A673 (cell line): ENCODE measurements at regions not wholly inside any gene's neighbourhood (a gene's known extent, or its start where the extent isn't known, plus 50 kb on each side); places are given as distances from the start of the nearest gene placed in this dataset.
A peak's percentile ranks its signal among the peaks of the same experiment; 100 is the strongest.

ENCODE experiments used
- BruUV-seq: library from RNA; stranded (reverse); fragments of 400-500 nt; replicated peaks from 2 replicates; lab custom pipeline; 2021; lab: Mats Ljungman, UMichigan
- CTCF ChIA-PET: fragments of 300-600 bp; sonication (Branson Sonifier 250); formaldehyde crosslinking; loops from one replicate; lab custom pipeline; 2022; ENCODE audit warnings: antibody characterized with exemption; lab: Charles Lee
- POLR2A ChIA-PET: fragments of 300-600 bp; sonication (Branson Sonifier 250); formaldehyde crosslinking; loops from one replicate; lab custom pipeline; 2022; ENCODE audit warnings: antibody characterized with exemption; ENCODE audit not compliant: low non-redundant PET; lab: Charles Lee
- DNase-seq: peaks from one replicate; pipeline ENCODE4 v3.0.0-alpha.2; 2015; ENCODE audit warnings: low spot score
- H3K27ac ChIP-seq: fragments of 200-600 bp; sonication (generic); 2 replicates; pipeline ENCODE4 v1.5.1; 2016; ENCODE audit warnings: mixed run types, low read depth, mild to moderate bottlenecking, mixed read lengths, antibody characterized with exemption, low read length; ENCODE audit not compliant: poor library complexity, severe bottlenecking
- H3K27me3 ChIP-seq: fragments of 200-600 bp; sonication (generic); replicated peaks from 2 replicates; pipeline ENCODE4 v1.6.1; 2017; ENCODE audit warnings: mixed run types, low read depth, mild to moderate bottlenecking, mixed read lengths, antibody characterized with exemption, low read length; ENCODE audit not compliant: insufficient read depth, poor library complexity
- H3K36me3 ChIP-seq: fragments of 200-600 bp; sonication (generic); 2 replicates; pipeline ENCODE4 v1.6.1; 2016; ENCODE audit warnings: mixed run types, mild to moderate bottlenecking, mixed read lengths, antibody characterized with exemption, low read length; ENCODE audit not compliant: insufficient read depth, poor library complexity, severe bottlenecking
- H3K4me1 ChIP-seq: fragments of 200-600 bp; sonication (generic); 2 replicates; pipeline ENCODE4 v1.6.1; 2017; ENCODE audit warnings: mixed run types, mild to moderate bottlenecking, mixed read lengths, antibody characterized with exemption, low read length; ENCODE audit not compliant: insufficient read depth, poor library complexity, severe bottlenecking
- H3K4me3 ChIP-seq: fragments of 200-600 bp; sonication (generic); 2 replicates; pipeline ENCODE4 v1.5.1; 2016; ENCODE audit warnings: low read depth, mixed run types, mild to moderate bottlenecking, mixed read lengths, low read length; ENCODE audit not compliant: poor library complexity, severe bottlenecking
- H3K9me3 ChIP-seq: fragments of 200-600 bp; sonication (generic); 2 replicates; pipeline ENCODE4 v1.6.1; 2016; ENCODE audit warnings: mixed run types, low read depth, mild to moderate bottlenecking, mixed read lengths, antibody characterized with exemption, low read length; ENCODE audit not compliant: poor library complexity, severe bottlenecking
- CTCF ChIP-seq: fragments of 300-800, 200-600 bp; sonication (generic); conservative IDR thresholded peaks from 2 replicates; pipeline ENCODE4 v1.5.1; 2017; ENCODE audit warnings: low read depth, mild to moderate bottlenecking, antibody characterized with exemption, low read length, moderate library complexity, mixed read lengths
- EZH2 ChIP-seq: fragments of 200-600 bp; sonication (generic); IDR thresholded peaks from 2 replicates; pipeline ENCODE4 v1.6.1; 2017; ENCODE audit warnings: borderline replicate concordance, low read depth, mild to moderate bottlenecking, mixed read lengths, antibody characterized with exemption, low read length; ENCODE audit not compliant: poor library complexity, severe bottlenecking
- intact Hi-C: fragments of 100-400 bp; cut with micrococcal nuclease; formaldehyde crosslinking; loops from one replicate; pipeline ENCODE4 v1.10.0; 2022; ENCODE audit not compliant: unreplicated experiment

GRCh38 chr2:139885921-139886498, 1105.8 kb upstream of the NXPH2 start:
- no peak overlapping the region for H3K4me3 ChIP-seq
- no peak overlapping the region for H3K27ac ChIP-seq
- no peaks in the 10 kb centered on the region for H3K4me1 ChIP-seq
- no peaks in the 10 kb centered on the region for H3K27me3 ChIP-seq
- BruUV-seq: no TSS peak
- no peak for DNase-seq
- no peak for TF ChIP-seq EZH2
- no peak for TF ChIP-seq CTCF
- POLR2A ChIA-PET: no interaction called here
- intact Hi-C loops: no loop called here
- no peaks in the 10 kb centered on the region for H3K9me3 ChIP-seq
- no peaks in the 10 kb centered on the region for H3K36me3 ChIP-seq
- CTCF ChIA-PET: no interaction called here

DNA sequence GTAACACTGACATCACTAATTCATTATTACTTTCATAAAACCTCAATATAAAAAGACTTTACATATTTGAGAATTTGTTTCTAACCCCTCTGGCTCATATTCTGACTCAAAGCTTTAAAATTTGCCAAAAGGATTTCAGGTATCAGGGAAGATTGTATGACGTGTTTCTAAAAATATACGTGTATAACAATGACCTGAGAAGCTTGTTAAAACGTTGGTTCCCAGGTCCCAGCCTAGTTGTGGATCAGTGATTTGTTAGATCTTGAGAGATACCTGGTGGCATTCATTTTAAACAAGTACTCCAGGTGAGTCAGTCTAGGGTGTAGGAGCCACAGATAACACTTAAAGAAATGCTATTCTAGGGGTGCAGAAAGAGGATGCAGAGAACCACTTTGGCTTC, 1096.8 kb upstream of the NXPH2 start:
- H3K4me3 ChIP-seq: no peak overlapping the region
- no peaks in the 10 kb centered on the region for H3K9me3 ChIP-seq
- DNase-seq: no peak
- H3K27ac ChIP-seq: no peak overlapping the region
- no peaks in the 10 kb centered on the region for H3K36me3 ChIP-seq
- no peaks in the 10 kb centered on the region for H3K4me1 ChIP-seq
- BruUV-seq: no TSS peak
- intact Hi-C loops: no loop called here
- ChIA-PET CTCF (no interaction called here), POLR2A (no interaction called here)
- TF ChIP-seq EZH2 (no peak), CTCF (no peak)
- H3K27me3 ChIP-seq: no peaks in the 10 kb centered on the region

GRCh38 chr2:139876321-139876720, 1096.1 kb upstream of the NXPH2 start:
- DNase-seq: peak; percentile 11
- intact Hi-C loops: no loop called here

More at GRCh38 chr2:139876321-139876720, 1096.1 kb upstream of the NXPH2 start:
- Histone ChIP-seq H3K9me3 (no peaks in the 10 kb centered on the region), H3K27me3 (no peaks in the 10 kb centered on the region), H3K36me3 (no peaks in the 10 kb centered on the region), H3K4me1 (no peaks in the 10 kb centered on the region), H3K4me3 (no peak overlapping the region), H3K27ac (no peak overlapping the region)
- ChIA-PET POLR2A (no interaction called here), CTCF (no interaction called here)
- BruUV-seq: no TSS peak
- TF ChIP-seq CTCF (no peak), EZH2 (no peak)
